Right renal cortex interstitium (tissue), 3 donors: ENCODE measurements at regions not wholly inside any gene's neighbourhood (a gene's known extent, or its start where the extent isn't known, plus 50 kb on each side); places are given as distances from the start of the nearest gene placed in this dataset.
"Not testable (repeated sequence)": the region's sequence is repeated elsewhere in the genome, so short reads cannot be mapped to it uniquely, and the experiment has no call there.

ENCODE experiments used
- DNase-seq, 3 donors: peaks; one replicate each; pipeline ENCODE4 v3.0.0-alpha.2; 2013; ENCODE audit warnings: low read depth in 3 of 3, low spot score in 2 of 3

- DNase-seq = no peak
Measured at GRCh38 chr7:8809320-8809719, 375.9 kb downstream of the NXPH1 start.

GRCh38 chr7:8817448-8818036 lies 384.1 kb downstream of the NXPH1 start:
- no peak for DNase-seq

GRCh38 chr7:8818406-8818805 lies 385.0 kb downstream of the NXPH1 start:
- no peak for DNase-seq

GRCh38 chr7:8822595-8822994 lies 389.2 kb downstream of the NXPH1 start:
- DNase-seq = no peak

- no peak for DNase-seq
Measured at GRCh38 chr7:8823486-8823885, 390.1 kb downstream of the NXPH1 start.

- DNase-seq = no peak
Measured at GRCh38 chr7:8827329-8827728, 393.9 kb downstream of the NXPH1 start.

GRCh38 chr7:8829100-8829499 lies 395.7 kb downstream of the NXPH1 start:
- DNase-seq = no peak

GRCh38 chr7:8831376-8831775 lies 398.0 kb downstream of the NXPH1 start:
- DNase-seq = no peak

GRCh38 chr7:8833355-8833754 lies 399.9 kb downstream of the NXPH1 start:
- no peak for DNase-seq

- no peak for DNase-seq
Measured at GRCh38 chr7:8841171-8841570, 407.8 kb downstream of the NXPH1 start.

GRCh38 chr7:8871716-8872115 lies 438.3 kb downstream of the NXPH1 start:
- no peak for DNase-seq

- no peak for DNase-seq
Measured at GRCh38 chr7:8881916-8882315, 448.5 kb downstream of the NXPH1 start.

- DNase-seq = no peak
Measured at GRCh38 chr7:8885480-8886000, 452.1 kb downstream of the NXPH1 start.

- not testable (repeated sequence) for DNase-seq
Measured at GRCh38 chr7:8890346-8890745, 456.9 kb downstream of the NXPH1 start.

- no peak for DNase-seq
Measured at GRCh38 chr7:8893775-8894174, 460.4 kb downstream of the NXPH1 start.

- no peak for DNase-seq
Measured at GRCh38 chr7:8906396-8907075, 473.1 kb downstream of the NXPH1 start.

- no peak for DNase-seq
Measured at GRCh38 chr7:8908889-8909288, 475.5 kb downstream of the NXPH1 start.

GRCh38 chr7:8913682-8914081 lies 480.3 kb downstream of the NXPH1 start:
- no peak for DNase-seq

- no peak for DNase-seq
Measured at GRCh38 chr7:8921807-8922206, 488.4 kb downstream of the NXPH1 start.

- DNase-seq = no peak
Measured at GRCh38 chr7:8922726-8923125, 489.3 kb downstream of the NXPH1 start.

- DNase-seq = no peak
Measured at GRCh38 chr7:8923164-8923806, 489.9 kb downstream of the NXPH1 start.
